RKO (cell line): ENCODE measurements at regions not wholly inside any gene's neighbourhood (a gene's known extent, or its start where the extent isn't known, plus 50 kb on each side); places are given as distances from the start of the nearest gene placed in this dataset.
"Not testable (repeated sequence)": the region's sequence is repeated elsewhere in the genome, so short reads cannot be mapped to it uniquely, and the experiment has no call there.

Experiments used
- DNase-seq: peaks from one replicate; pipeline ENCODE4 v3.0.0-alpha.2; 2016; ENCODE audit warnings: low spot score

DNA sequence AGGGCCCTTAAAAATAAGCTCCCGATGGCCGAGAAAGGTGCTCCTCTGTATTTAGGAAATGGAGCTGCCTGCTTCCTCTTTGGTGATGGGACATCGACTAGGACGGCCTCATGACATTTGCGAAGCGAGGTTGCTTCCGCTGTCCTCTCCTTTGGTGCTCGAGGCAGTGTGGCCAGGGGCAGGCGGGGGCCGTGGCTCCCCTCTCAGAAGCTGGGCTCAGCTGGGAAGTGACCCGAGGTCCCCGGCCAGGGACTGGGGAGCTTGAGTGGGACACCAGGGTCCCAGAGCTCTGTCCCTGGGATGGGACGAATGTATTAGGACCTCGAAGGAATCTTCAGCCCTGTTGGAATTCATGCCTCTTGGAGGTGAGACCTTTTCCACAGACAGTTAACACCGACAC lies 151.1 kb downstream of the CTTN start:
- no peak for DNase-seq

DNA sequence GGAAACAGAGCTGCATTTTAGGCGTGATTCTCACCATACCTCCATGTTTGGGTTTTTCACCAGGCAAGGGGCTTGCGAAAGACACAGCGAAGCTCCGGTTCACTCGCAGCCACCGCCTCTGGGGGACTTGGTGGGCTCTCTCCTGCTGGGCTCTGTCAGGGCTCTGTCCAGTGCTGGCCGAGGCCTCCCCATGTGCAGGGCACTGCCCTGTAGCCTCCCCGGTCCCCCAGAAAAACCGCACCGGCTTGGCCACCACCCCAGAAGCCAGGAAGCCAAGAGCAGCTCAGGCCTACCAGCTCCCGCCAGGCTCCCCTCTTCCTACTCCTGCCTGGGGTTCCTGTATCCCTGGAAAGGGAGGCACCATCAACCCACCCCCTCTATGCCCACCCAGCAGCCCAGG lies 151.5 kb downstream of the CTTN start:
- no peak for DNase-seq

DNA sequence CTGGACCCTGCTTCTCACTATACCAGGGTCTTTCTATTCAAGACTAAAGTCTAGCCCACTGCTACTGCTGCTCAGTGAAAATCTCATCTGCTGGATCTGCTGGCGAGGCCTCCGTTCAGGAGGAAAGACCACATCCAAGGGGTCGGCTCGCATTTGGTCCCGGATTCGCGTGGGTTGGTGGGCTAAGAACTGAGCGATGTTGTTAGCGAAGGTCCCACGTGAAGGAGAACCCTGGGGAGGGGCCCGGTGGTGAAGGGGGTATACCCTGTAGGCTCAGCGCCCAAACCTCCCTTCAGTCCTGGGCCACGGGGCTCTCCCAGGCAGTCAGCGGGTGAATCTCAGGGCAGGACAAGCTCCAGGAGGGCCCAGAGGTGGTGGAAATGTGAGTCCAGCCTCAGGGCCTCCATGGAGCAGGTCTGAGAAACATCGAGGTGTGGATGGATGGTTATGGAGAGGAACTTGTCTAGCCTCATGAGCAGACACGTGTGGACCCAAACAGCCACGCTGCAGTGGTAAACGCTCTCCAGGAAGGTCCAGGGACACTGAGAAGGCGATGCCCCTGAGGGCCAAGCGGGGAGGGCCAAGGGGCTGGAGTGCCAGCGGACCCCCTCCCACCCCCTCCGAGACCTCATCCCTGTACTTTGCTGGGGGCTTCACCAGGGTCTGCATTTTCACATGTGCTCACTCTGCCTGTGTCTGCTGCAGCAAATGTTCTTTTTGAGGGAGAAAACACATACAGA lies 152.3 kb downstream of the CTTN start:
- DNase-seq, result no peak

DNA sequence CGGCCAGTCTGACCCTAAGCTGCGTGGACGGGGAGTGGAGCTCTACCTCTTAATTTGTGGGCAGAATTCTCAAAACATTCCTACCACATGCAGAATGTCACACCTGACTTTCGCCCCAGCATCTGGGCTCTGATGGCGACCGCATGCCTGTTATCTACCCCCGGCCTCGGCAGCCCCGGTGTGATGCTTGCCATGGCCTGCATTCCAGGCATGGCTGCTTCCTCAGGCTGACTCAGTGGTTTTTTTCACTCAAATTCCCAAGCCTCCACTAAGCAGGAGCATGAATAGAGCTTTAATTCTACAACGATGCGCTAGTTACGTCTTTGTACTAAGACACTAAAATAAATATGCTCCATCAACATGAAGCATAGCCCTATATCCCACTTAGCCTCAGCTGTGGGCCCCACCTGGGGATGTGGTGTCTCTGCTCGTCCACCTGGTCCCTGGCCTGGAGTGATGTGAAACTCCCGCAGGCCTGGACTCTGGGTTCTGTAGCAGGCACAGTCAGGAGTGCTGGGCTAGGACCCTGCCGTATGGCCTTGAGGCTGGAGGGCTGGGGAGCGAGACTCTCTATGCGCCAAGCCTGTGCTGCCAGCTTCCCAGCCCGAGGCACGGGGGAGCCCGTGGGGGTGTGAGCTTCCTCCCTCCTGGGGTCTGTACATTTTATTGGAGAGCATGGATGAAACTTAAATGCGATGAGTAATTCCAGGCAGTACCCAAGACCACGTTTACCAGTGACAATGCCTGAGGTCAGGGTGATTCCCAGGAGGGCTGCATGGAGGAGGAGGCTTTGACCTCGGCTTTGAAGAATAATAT lies 153.2 kb downstream of the CTTN start:
- DNase-seq, result no peak

DNA sequence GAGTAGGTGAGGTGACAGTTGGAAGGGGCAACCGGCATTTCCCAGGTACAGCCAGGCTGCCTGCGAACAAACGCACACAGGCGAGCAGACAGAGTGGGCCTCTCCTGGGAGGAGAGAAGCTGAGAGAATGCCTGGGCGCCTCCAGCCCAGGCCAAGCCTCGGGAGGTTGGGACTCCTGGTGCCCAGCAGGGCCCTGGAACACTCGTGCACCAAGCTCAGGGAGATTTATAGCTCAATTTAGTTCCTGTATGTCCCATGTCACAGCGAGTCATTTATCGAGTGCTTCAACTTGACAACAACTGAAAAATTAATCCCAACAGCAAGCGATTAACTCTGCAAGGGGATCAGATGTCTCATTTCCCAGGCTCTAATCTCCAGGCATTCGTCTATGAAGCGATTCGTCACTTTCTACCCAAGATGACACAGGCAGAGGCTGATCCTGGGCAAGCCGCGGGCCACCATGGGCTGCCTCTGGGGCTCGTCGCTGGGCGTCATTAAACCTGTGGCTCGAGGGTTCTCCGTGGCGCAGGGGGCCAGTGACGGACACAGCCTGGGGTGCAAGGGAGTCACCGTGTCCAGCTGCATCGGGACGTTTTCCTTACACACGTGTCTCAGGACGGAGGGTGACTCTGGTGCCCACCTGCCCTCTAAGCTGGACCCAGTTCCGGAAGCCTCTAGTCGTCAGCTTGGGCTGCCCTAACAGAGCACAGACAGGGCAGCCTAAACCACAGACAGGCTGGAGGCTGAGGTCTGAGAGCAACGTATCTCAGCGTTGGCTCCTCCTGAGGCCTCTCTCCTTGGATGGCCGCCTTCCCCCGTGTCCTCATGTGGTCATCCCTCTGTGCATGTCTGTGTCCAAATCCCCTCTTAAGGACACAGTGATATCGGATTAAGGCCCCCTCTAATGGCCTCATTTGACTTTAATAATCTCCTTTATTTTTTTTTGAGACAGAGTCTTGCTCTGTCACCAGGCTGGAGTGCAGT lies 154.1 kb downstream of the CTTN start:
- DNase-seq, result no peak

DNA sequence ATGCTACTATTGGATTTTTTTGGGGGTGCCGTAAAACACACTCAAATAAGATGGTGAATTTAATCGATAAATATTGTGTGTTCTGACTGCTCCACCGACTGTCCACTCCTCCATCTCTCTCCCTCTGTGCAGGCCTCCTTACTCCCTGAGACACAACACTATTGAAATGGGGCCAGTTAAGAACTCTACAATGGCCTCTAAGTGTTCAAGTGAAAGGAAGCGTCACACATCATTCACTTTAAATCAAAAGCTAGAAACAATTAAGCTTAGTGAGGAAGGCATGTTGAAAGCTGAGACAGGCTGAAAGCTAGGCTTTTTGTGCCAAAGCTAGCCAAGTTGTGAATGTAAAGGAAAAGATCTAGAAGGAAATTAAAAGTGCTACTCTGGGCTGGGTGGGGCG lies 156.7 kb downstream of the CTTN start:
- no peak for DNase-seq

DNA sequence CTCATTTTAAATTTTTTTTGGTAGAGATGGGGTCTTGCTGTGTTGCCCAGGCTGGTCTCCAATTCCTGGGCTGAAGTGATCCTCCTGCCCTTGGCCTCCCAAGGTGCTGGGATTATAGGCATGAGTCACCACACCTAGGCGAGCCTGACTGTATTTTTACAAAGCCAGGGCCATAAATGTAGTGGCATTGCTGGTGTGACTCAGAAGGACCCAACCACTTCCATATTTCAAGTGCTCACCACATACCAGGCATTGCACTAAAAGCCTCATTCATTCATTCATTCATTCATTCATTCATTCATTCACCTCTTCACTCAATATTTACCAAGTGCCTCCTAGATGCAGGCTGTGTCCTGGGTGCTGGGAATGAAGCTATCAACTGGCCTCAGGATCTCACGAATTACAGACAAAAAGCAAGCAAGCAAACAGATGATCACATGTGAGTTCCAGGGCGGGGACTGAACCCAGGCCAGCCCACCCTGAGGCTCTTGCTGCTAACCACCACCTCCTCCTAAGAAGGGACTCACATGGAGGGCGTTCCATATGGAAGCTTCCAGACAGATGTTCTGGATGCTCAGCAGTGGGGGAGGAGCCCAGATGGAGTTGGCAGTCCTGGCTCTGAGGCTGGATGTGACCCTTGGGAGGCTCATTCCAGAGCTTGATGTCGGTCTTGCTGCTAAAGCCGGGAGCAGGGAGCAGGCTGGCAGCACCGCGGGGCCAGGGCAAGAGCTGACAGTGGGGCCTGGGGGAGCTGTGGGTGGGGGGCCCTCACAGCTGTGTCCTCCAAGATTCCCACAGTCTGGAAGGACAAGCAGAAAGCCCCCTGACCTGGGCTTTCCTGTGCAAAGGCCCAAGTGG lies 158.8 kb downstream of the CTTN start:
- DNase-seq, result peak; percentile 69

DNA sequence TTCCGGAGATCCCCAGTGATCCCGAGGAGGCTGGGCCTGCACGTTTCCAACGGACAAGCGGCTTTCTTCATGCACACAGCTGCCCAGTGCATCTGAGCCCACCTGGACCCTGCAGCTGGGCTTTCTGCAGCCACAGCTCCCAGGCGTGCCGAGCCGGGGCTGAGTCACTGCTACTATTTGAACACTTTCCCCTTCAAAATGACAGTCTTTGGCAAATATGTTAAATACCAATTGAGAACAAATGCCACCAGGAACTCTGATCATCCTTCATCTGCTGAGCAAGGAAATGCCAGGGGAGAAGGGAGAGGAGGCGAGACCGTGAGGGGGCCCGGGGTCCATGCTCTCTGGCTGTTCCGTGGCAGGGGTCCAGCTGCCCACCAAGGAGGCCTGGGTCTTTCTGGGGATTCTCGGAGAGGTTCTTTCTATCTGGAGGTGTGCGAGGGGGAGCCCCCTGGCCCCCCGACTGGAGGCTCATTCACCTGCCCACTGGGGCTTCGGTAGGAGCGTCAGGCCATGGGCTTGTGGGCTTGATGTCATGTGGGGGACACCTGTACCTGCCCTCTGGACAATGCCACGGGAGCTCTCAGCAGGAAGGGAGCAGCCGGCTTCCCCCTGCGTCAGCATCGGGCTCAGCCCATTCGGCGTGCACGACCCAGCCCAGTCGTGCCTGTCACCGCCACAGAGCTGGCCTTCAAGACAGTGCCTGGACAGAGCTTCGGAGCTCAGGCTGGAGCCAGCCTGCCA lies 159.6 kb downstream of the CTTN start:
- no peak for DNase-seq

DNA sequence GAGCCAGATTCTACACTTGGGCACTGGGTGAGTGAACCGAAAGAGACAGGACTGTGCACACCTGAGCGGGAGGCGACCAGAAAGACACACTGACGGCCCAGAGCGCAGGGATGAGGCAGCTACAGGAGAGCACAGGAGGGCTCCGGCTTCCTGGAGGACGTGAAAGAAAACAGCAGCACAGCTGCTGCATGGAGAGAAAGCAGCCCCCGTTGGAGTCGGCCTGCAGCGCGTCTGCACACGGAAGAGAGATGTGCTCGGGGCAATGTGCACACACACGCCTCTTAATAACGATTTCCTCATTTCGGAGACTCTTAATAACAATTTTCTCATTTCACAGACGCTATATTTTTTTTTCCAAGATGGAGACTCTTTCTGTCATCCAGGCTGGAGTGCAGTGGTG lies 160.4 kb downstream of the CTTN start:
- DNase-seq, result no peak

DNA sequence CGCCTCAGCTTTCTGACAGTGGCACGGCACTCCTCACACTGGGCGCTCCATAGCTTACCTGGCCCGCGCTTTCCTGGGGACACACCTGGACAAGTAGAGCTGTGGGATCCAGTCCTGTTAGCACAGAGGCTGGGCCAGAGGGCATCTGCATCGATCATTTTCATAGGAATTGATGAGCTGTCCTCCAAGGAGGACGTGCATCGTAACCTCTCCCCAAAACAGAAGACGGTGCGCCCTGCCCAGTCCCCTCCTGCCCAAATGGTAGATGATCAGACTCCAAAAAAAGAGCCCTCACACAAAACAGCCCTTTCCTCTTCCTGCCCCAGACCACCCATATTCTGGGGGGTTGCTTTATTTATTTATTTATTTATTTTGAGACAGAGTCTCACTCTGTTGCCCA lies 161.2 kb downstream of the CTTN start:
- DNase-seq, result no peak

DNA sequence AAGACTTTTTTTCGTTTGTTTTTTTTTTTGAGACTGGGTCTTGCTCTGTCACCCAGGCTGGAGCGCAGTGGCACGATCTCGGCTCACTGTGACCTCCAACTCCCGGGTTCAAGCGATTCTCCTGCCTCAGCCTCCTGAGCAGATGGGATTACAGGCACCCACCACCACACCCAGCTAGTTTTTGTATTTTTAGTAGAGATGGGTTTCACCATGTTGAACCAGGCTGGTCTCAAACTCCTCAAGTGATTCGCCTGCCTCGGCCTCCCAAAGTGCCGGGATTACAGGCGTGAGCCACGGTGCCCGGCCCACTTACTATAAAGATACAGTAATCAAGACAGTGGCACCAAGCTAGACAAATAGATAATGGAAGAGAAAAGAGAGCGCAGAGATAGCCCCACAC lies 162.3 kb downstream of the CTTN start:
- DNase-seq, result not testable (repeated sequence)

DNA sequence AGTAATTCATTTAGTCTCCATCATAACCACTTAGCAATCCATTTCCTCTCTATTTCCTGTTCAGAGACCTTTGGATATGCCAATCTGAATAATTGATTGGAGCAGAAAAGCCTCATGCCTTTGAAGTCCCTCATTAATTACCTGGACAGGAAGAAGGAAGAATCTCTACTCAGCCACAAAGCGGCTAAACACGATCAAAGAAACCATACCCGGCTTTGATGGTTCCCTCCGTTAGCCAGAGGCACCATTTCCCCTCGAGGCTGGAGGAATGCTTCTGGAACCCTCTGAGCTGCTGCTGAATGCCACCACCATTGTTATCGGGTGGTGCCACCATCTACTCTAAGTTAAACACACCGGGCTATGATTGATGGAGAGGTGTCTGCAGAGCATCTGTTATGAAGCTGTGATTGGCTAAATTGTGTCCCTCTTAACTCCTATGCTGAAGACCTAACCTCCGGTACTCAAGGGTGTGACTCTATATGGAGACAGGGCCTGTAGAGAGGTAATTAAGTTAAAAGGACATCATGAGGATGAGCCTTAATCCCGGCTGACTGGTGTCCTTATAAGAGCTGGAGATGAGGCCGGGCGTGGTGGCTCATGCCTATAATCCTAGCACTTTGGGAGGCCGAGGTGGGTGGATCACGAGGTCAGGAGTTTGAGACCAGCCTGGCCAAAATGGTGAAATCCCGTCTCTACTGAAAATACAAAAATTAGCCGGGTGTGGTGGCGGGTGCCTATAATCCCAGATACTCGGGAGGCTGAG lies 168.6 kb downstream of the CTTN start:
- no peak for DNase-seq

DNA sequence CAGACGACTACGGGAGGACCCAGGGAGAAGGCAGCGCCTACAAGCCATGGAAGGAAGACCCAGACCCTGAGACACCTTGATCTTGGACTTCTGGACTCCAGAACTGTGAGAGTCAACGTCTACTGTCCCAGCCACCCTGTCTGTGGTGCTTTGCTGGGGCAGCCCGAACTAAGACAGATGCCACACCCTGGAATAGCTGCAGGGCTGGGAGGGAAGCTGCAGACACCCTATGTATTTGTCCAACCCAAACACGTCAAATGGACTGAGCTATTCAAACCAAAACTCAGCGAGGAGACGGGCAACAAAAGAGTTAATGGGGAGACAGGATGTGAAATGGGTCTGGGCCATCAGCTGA lies 169.3 kb downstream of the CTTN start:
- no peak for DNase-seq

DNA sequence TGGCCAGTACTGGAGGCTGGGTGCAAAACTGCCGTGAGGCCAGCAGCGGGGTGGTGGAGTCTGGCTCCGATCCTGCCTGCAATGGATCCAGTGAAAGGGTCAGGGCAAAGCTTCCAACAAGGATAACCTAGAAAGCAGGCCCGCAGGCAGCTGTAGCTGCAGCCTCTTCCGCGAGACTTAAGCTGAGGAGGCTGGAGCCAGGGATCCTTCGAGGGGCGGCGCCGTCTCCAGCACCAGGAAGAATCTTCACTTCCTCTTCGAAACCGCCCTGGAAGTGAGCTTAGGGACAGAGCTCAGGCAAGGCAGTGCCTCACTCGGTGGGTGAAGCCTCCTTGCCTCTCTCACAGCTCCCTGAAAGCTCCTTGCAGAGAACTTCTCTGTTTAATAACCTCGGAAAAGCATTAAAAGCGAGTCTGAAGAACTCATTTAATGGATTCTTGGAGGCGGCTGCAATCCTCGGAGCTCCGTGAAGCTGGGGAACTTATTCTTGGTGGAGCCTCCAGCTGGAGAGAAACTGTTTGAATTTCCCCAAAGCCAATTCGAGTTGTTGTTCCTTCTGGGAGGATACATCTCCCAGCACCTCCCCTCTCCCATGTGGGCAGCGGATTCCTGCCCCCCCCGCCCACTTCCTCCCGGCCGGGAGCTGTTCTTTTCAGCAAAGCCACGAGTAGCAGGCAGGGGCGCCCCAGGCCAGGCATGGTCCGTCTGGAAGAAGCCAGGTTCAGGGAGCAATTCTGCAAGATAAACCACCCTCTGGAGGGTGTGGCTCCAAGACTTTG lies 169.9 kb downstream of the CTTN start:
- no peak for DNase-seq

DNA sequence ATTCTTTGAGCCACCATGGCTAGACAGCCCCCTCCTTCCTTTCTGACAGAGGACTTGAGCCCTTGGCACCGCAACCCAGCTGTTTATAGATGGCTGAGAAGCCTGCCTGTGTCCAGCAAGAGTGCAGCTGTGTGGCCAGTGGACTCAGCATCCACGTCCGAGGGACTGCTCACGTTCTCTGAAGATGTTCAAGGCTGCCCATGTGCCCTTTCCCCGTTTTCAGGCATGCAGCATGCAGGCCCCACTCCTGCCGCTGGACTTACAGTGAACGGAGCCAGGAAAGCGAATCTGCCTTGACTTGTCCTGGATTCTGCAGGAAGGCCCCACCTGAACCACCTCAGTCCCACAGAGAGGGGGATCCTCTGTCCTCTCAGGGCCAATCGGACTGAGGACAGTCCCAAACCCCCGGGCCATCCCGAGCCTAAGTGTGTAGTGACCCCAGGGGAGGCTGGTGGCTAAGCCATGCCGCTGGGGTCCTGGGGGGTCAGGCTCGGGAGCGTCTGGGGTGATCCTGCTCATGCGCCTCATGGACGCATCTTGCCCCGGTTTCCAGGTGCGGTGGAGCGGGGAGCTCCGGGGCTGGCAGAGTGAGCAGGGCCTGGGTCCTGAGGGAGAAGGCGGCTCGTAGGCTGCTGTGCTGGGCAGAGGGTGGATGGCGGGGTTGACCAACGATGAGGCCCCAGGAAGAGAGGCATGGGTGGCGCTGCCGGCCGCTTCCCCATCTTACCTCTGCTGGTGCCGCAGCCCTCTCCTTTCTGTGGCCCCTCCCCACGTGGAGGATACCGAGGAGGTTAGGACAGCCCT lies 170.7 kb downstream of the CTTN start:
- DNase-seq, result no peak

DNA sequence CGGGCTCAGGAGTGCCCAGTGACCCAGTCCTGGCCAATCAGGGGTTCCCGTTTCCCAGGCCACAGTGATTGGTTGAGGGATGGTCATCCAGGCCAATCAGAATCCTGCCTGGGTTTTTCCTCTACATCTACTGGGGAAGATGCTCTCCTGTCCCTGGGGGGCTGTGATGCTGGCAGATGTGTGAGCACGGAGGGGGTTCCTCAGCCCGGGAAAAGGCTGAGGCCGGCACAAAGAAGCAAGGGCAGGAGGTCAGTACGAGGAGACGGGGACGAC lies 171.2 kb downstream of the CTTN start:
- no peak for DNase-seq

DNA sequence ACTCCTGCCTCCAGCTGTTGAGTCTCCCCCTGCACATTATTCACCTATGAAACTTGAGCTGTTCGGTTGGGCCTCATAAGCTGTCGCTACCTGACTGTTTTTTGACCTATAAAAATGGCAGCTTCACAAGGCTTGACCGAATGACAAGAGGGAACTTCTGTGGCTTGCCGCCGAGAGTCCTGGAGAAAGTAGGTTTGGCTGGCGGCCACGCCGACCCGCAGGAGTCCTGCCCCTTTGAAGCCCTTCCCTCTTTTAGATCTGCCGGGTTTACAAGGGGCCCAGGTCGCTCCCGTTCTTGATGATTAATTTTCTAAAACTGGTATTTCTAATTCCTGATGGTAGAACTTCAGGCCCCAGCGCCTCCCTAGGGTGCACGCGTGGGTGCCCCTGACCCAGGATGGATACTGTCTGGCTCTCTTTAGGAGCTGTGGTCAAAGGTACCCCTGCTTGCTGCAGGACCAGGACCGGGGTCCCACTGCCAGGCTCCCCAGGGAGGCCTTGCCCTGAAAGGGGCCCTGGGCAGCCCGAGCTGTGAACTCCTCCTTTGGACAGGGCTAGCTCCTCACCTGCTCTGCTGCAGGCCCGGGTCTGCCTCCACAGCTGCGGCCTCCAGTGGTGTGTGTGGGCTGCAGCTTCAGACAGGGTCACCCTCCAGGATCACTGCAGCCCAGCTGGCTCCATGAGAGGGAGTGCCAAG lies 171.8 kb downstream of the CTTN start:
- no peak for DNase-seq
